ENCODE measurements at regions not wholly inside any gene's neighbourhood (a gene's known extent, or its start where the extent isn't known, plus 50 kb on each side); places are given as distances from the start of the nearest gene placed in this dataset.

DNA sequence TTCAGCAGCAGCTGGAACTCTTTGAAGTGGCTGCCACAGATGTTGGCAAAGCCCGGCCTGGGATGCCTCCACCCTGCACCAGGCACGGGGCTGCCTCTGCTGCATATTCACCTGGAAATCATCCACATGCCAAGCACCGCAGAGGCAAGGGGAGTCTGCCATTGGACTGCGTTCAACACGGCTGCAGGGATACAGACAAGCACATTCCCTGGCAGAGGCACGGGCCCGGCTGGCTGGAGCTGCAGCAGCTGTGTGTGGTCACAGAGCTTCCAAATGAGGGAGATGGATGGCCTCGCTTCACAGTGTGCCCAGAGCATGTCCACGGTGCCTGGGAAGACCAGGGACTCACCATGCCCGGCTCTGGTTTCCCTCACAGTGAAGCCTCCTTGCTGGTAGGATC is 1378.9 kb downstream of the TBC1D22A start:
- DNase-seq (ENCODE audit: low read depth in 4 of 4, low spot score in 3 of 4) = no peak

DNA sequence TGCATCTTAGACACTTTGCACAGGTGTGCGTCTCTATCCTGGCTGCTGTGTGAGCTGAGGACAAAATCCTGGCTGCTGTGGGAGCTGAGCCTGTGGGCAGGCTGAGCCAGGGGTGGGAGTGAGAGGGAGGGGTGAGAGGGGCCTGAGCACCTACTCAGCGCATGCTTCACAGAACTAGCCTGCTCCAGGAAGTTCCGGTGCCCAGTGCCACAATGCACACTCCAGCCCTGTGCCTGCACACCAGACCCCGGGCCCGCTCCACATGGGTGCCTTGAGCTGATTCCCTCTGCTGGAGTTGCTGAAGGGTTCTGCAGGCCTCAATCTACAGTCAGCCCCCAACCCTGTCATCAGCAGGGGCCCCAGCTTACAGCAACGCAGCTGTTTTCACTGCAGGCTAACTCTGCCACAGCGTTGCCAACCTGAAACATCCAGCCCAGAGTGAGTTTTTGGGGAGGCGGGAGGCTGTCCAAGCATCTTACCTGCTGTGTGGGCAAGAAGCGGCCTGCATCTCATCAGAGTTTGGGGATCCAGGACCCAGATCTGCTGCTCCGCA is 1377.9 kb downstream of the TBC1D22A start:
- DNase-seq (ENCODE audit: low read depth in 4 of 4, low spot score in 3 of 4) = no peak

DNA sequence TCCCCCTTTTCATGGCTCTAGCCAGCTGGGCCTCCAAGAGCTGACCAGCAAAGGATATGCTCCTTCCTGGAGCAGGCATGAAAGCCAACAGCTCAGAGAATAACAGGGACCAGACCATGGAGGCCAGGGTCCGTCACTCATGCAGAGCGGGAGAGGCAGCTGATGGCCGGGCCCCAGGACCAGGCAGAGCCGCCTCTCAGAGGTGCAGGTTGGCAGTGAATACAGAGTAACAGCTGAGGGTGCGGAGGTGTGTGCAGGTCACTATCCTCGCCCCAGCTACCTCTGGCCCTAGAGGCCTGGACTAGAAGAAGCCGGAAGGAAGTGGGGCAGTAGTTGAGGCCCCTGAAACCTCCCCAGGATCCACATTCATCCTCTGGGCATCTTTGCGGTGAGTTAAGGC is 1377.3 kb downstream of the TBC1D22A start:
- DNase-seq (ENCODE audit: low read depth in 4 of 4, low spot score in 3 of 4) = no peak

DNA sequence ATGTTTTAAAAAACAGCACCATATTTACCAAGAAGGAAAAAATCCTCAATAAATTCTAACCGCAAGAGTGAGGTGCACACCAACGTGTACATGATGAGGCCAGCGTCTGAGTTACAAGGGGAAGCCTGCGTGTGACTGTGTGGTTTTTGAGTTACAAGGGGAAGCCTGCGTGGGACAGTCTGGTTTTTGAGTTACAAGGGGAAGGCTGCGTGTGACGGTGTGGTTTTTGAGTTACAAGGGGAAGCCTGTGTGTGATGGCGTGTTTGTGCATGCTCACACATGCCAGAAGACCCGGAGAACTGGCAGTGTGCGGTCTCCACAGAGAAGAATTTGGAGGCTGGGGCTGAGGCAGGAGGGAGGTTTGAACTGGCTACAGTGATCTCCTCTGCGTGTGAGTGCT is 1376.4 kb downstream of the TBC1D22A start:
- DNase-seq (ENCODE audit: low read depth in 4 of 4, low spot score in 3 of 4) = no peak

DNA sequence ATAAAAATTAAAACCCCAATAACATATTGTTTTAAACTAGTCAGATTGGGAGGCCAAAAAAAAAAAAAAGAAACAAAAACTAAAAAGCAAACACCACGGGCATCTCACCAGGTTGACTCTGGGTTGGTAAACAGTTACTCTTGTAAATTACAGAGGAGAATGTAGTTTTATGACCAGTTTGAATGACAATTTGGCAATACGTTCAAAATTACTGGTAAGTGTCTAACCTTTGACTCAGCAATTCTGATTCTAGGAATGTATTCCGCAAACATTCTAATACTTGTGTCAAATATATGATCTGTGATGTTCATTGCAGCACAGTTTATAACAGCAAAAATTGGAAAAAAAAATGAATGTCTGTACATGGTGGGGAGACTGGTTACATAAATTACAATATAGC is 1376.0 kb downstream of the TBC1D22A start:
- no peak for DNase-seq (ENCODE audit: low read depth in 4 of 4, low spot score in 3 of 4)

DNA sequence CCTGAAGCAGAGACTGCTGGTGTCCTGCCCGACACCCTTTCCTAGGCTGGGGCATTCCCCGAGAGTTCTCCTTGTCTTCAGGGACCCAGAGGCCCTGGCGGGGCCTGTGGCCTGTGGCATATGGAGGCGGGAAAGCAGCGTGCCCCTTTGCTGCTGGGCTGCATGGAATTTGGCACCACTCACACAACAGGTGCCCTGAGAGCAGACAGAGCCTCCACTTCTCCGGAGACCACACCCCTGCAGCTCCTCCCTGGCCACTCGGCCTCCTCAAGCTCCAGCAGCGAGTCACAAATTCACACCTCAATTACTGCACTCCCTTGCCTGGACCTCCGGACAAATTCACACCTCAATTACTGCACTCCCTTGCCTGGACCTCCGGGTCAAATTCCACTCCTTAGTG is 1375.2 kb downstream of the TBC1D22A start:
- DNase-seq (ENCODE audit: low read depth in 4 of 4, low spot score in 3 of 4) = no peak

DNA sequence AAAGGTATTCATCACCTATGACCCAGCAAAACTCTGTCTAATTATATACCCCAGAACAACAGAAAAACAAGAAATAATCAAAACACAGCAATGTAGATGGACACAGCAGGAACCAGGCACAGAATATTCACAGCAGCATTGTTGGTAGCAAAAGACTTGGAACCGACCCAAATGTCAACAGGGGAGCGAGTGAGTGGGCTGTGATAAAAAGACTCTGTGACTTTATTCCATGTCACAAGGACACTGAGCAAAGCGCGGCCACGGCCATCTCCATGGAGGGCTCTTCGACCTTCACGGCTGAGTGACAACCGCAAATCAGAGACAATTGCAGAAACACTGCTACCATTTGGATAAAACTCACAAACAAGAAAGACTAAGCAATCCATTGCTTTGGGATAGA is 1373.1 kb downstream of the TBC1D22A start:
- DNase-seq (ENCODE audit: low read depth in 4 of 4, low spot score in 3 of 4) = no peak

DNA sequence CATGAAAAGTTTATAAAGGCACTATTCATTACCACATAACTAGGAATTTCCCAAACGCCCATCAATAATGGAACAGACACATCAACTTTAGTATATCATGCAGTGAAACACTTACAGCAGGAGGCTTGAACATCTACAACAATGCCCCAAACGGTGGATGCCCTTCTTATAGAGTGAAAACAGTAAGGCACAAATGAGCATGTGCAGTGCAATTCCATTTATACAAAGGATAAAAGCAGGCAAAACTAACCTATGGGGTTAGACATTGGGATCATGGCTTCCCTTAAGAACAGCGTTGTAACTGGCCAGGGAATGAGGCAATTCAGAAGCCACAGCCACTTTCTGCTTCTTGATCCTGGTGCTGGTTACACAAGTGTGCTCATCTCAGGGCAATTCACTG is 1363.0 kb downstream of the TBC1D22A start:
- no peak for DNase-seq (ENCODE audit: low read depth in 4 of 4, low spot score in 3 of 4)

DNA sequence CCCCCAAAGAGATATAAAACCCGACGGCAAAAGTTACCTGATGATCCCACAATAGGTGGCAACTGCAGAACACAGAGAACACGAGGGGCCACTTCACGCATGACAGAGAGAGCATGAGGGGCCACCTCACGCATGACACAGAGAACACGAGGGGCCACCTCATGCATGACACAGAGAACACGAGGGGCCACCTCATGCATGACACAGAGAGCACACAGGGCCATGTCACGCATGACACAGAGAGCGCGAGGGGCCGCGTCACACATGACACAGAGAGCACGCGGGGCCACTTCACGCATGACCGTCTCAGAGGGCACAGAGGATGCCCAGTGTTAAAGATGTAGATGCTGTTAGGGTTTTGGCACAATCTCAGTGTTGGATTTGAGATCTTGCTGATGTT is 1359.5 kb downstream of the TBC1D22A start:
- no peak for DNase-seq (ENCODE audit: low read depth in 4 of 4, low spot score in 3 of 4)

DNA sequence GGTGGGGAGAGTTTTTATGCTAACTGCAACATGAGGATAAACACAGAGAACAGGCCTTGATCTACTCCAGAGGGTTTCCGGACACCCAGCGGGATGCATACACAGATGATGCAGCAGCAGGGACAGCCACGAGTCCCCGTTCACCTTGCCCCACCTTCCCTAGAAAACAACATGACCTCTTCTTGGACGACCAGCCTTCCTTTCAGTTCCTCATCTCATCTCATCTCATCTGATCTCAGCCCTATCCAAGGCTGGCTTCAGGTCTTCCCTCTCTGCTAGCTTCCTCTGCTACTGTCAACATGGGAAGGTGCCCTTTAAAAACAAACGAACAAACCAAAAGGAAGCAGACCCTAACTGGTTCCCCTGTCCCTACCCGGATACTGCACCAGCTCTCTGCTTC is 1356.2 kb downstream of the TBC1D22A start:
- no peak for DNase-seq (ENCODE audit: low read depth in 4 of 4, low spot score in 3 of 4)

DNA sequence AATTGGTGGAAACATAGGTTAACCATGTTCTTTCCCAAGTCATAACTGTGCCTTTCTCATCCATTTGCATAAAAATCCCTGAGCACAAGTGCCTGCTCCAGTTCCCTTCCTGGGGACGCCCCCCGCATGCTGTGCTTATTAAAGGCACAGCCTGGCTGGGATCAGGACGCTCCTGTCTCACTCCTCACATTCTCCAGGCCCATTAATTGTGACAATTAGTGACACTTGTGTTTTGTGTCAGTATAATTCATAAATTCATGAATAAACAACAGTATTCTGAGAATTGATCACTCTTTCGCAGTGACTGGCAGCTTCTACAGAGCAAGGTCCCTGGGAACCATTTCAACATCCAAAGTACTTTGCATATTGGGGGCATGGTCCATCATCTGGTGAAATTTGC is 1354.4 kb downstream of the TBC1D22A start:
- DNase-seq (ENCODE audit: low read depth in 4 of 4, low spot score in 3 of 4) = no peak

DNA sequence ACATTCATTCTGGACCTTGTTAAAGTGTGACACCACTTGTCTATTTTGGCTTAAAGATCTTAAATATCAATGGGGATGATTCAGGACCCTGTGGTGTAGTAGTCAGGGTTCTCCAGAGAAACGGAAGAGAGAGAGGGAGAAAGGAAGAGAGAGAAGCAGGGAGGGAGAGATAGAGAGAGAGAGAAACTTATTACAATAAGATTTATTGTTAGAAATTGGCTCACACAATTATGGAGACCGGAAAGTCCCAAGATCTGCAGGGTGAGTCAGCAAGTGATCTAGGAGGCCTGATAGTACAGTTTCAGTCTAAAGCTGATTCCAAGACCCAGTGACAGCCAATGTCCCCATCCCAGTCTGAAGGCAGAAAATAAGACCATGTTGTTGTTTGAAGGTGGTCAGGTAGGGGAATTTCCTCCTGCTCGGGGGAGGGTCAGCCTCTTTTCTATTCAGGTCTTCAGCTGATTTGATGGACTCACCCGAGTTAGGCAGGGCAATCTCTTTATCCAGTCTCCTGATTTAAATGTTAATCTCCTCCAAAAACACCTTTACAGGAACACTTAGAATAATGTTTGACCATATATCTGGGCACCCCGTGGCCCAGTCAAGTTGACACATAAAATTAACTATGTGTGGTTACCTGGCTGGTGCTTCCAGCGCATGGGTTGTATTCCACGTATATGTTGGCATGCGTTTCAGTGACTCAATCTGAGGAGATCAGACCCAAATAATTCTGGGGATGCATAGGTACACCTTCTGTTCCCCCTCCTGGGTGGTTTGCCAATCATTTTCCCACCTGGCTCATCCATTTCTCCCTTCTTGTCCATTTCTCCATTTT is 1350.5 kb downstream of the TBC1D22A start:
- DNase-seq (ENCODE audit: low read depth in 4 of 4, low spot score in 3 of 4) = no peak

DNA sequence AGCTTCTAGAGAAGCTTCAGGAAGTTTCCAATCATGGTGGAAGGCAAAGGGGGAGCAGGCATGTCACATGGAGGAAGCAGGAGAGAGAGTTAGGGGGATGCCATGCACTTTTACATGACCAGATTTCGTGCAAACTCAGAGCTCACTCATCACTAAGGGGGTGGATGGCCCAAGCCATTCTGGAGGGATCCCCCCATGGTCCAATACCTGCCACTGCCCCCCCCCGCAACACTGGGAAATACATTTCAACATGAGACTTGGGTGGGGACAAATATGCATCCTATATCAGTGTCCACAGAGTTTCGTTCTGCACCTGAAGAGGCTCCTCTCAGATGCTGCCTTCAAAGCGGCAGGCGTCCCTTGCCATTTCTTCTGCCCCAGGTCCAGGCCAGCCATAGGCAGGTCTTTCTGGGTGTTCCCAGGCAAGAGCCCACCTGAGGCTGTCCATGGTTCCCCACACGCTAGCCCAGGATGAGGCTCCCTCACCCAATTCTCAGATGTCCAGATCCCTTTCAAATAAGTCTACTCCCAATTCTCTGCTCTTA is 1344.3 kb downstream of the TBC1D22A start:
- DNase-seq (ENCODE audit: low read depth in 4 of 4, low spot score in 3 of 4) = no peak

DNA sequence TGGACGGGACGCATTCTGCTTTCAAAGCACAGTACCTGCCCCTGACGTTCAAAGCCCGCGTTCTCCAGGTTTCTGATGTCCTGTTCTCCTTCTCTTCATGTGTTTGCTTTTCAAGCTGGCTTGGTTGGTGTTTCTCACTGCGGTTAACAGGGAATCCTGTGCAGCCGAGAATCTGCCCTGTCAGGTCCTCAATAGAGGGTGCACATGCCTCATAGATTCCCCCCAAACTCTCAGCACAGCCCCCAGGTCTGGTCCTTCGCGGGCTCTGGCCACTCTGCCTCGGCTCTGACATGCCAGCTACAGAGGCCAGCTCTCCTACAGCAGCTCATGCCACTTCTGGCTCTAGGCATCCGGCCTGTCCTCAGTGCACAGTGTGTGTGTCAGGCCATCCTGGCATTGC is 1343.8 kb downstream of the TBC1D22A start:
- DNase-seq (ENCODE audit: low read depth in 4 of 4, low spot score in 3 of 4) = no peak

DNA sequence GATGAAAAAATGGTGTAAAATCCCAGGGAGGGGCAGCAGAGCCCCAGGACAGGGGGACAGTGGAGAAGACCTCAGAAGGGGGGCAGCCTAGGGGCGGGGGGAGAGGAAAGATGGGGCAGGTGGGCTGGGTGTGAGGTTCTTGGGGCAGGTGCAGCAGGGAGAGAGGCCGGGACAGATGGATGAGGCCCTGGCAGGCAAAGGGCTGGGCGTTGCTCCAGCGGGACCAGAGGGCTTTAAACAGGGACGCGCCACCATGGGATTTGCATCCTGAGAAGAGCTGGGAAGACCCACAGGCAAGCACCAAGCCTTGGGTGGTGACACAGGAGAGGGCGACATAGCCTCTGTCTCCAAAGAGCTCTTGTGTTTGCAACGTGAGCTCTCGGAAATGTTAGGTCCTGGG is 1342.8 kb downstream of the TBC1D22A start:
- no peak for DNase-seq (ENCODE audit: low read depth in 4 of 4, low spot score in 3 of 4)

DNA sequence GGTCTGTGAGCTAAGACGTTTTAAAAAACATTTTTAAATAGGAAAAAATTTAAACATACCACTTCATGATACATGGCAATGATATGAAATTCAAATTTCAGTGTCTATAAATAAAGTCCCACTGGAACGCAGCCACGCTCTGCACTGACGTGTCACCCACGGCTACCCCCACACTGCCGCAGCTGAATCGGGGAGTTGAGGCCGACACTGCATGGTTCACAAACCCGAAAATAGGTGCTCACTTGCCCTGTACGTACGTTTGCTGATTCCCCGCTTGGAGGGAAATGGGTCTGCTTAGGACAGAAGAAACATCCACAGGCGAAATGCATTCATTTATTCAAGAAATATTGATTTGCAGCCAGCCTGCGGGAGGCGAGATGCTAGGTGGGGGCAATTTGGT is 1342.3 kb downstream of the TBC1D22A start:
- DNase-seq (ENCODE audit: low read depth in 4 of 4, low spot score in 3 of 4) = no peak

DNA sequence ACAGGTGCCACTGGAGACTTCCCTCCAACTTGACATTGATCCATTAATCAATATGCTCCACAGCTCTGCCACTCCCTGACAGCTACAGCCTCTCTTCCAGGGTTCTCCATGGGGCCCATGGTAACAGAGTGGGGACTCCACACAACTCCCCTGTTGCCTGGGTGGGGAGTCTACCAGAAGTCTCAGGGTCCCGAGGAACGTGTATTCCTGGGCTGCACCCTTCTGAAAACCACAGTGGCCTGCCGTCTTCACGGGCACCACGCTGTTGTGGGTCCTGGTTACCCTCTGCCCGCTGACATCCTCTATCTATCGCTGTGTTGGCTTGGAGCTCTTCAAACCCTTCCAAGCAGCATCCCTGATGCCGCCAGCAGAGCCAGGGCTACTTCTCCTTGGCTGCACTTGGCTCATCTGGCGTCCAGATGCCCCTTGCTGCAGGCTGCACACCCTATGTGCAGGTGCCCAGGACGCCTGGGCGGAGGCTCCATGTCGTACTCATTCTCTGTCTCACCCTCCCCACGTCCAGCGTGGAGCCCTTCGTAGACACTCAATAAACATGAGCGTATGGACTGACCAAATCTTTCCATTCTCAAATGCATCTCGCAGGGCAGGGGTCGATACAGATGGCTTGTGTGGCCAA is 1341.8 kb downstream of the TBC1D22A start:
- no peak for DNase-seq (ENCODE audit: low read depth in 4 of 4, low spot score in 3 of 4)

DNA sequence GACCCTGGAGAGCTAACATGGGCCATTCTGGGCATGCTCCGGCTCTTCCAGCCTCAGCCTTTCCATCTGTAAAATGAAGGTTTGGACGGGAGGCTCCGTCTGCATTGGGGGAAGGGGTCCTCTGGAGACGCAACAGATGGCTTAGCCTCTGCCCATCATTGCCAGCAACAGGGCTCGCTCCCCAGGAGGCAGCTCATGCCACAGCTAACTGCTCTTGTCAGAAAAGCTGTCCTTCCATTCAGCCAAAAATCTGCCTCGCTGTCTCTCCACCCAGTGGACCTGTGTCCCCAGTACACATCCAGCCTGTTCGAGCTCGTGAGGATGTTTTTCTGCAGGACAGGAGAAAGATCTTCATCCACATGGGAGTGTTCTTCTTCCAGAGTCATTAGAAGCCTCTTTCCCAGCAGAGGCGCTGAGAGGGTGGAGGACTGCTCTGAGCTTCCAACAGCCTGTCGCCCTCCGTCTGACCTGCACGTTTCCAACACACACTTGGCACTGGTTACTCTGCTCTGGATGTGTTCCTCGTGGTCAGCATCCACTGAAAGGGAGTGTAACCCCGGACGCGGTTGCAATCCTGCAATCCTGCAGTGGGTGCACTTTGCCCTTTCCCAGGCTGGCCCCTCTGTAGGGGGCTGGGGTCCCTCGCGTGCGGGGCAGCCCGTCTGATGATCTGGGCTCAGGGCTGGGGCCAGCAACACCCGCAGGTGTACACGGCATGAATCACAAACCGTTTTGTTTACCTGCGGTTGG is 1340.9 kb downstream of the TBC1D22A start:
- DNase-seq (ENCODE audit: low read depth in 4 of 4, low spot score in 3 of 4) = no peak

DNA sequence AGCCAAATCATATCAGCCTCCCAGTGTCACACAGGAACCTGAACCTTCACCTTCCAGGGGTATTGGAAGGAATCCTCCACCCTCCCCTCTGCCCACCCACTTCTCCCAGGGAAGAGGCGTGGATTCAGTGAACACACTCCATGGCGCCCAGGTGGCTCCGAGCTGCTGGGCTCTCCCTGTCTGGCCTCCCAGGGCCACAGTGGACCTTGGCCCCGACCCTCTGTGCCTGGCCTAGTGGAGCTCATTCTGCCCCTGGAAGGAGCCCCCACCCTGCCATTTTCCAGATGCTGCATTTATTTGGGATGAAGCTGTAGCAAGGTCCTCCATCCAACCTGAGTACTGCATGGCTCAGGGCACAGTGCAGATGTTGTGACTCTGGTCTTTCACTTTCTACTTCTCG is 1340.1 kb downstream of the TBC1D22A start:
- no peak for DNase-seq (ENCODE audit: low read depth in 4 of 4, low spot score in 3 of 4)

DNA sequence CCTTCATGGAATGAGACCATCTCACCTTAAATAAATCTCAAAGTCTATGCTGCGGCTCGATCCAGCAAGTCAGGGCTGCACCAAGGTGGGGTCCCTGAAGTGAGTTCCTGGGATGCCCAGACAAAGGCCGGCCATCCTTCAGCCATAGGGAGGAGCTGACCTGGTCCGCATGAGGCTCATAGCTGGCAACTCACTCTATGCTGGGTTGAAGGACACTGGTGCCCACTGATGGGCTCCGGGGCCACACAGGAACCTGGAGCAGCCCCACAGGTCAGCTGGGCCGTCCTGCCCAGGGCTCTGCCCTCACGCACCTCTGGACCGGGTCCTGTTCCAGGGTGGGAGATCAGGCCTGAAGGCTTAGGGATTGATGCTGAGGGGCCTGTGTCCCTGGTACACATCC is 1339.3 kb downstream of the TBC1D22A start:
- no peak for DNase-seq (ENCODE audit: low read depth in 4 of 4, low spot score in 3 of 4)
